ENCODE measurements at regions not wholly inside any gene's neighbourhood (a gene's known extent, or its start where the extent isn't known, plus 50 kb on each side); places are given as distances from the start of the nearest gene placed in this dataset.
"Not testable (repeated sequence)": the region's sequence is repeated elsewhere in the genome, so short reads cannot be mapped to it uniquely, and the experiment has no call there.

GRCh38 chr2:48198371-48198770 lies 116.1 kb upstream of the FOXN2 start:
- no peak overlapping the region for H3K4me3 ChIP-seq (ENCODE audit: low read depth, low read length)
- TF ChIP-seq CTCF (IDR thresholded peaks at IDR 0.05; ENCODE audit: insufficient read depth, low read length): no peak
- no peak for DNase-seq (ENCODE audit: low read depth)

- no peak overlapping the region for H3K4me3 ChIP-seq (ENCODE audit: low read depth, low read length)
- DNase-seq (ENCODE audit: low read depth): no peak
- TF ChIP-seq CTCF (IDR thresholded peaks at IDR 0.05; ENCODE audit: insufficient read depth, low read length): no peak
These were observed 115.4 kb upstream of the FOXN2 start for GRCh38 chr2:48199070-48199469.

GRCh38 chr2:48200620-48201293 lies 113.7 kb upstream of the FOXN2 start:
- no peak for TF ChIP-seq CTCF (IDR thresholded peaks at IDR 0.05; ENCODE audit: insufficient read depth, low read length)
- no peak overlapping the region for H3K4me3 ChIP-seq (ENCODE audit: low read depth, low read length)
- no peak for DNase-seq (ENCODE audit: low read depth)

GRCh38 chr2:48201435-48201834 lies 113.0 kb upstream of the FOXN2 start:
- H3K4me3 ChIP-seq (ENCODE audit: low read depth, low read length); DNase-seq (ENCODE audit: low read depth): not testable (repeated sequence)

GRCh38 chr2:48202863-48203642 lies 111.4 kb upstream of the FOXN2 start:
- TF ChIP-seq CTCF (IDR thresholded peaks at IDR 0.05; ENCODE audit: insufficient read depth, low read length): no peak
- no peak overlapping the region for H3K4me3 ChIP-seq (ENCODE audit: low read depth, low read length)
- no peak for DNase-seq (ENCODE audit: low read depth)

- no peak for TF ChIP-seq CTCF (IDR thresholded peaks at IDR 0.05; ENCODE audit: insufficient read depth, low read length)
- no peak for DNase-seq (ENCODE audit: low read depth)
- no peak overlapping the region for H3K4me3 ChIP-seq (ENCODE audit: low read depth, low read length)
These were observed 110.8 kb upstream of the FOXN2 start for GRCh38 chr2:48203668-48204067.

- no peak for TF ChIP-seq CTCF (IDR thresholded peaks at IDR 0.05; ENCODE audit: insufficient read depth, low read length)
- H3K4me3 ChIP-seq (ENCODE audit: low read depth, low read length): no peak overlapping the region
- DNase-seq (ENCODE audit: low read depth): no peak
These were observed 109.7 kb upstream of the FOXN2 start for GRCh38 chr2:48204750-48205136.

Measured in fibroblast of the aortic adventitia (primary cell).